GM12873 (cell line): ENCODE measurements at regions not wholly inside any gene's neighbourhood (a gene's known extent, or its start where the extent isn't known, plus 50 kb on each side); places are given as distances from the start of the nearest gene placed in this dataset.

ENCODE experiments used
- TF ChIP-seq, protein P1 (sequence below): IDR thresholded peaks from 2 replicates; pipeline ENCODE4 v1.5.1; 2012; ENCODE audit warnings: low read depth, mild to moderate bottlenecking, moderate library complexity, low read length, control low read depth; ENCODE audit not compliant: insufficient read depth; ENCODE audit errors: missing control alignments

GRCh38 chr10:56298941-56299340 is 62.1 kb downstream of the ZWINT start:
- TF ChIP-seq, protein P1, sequence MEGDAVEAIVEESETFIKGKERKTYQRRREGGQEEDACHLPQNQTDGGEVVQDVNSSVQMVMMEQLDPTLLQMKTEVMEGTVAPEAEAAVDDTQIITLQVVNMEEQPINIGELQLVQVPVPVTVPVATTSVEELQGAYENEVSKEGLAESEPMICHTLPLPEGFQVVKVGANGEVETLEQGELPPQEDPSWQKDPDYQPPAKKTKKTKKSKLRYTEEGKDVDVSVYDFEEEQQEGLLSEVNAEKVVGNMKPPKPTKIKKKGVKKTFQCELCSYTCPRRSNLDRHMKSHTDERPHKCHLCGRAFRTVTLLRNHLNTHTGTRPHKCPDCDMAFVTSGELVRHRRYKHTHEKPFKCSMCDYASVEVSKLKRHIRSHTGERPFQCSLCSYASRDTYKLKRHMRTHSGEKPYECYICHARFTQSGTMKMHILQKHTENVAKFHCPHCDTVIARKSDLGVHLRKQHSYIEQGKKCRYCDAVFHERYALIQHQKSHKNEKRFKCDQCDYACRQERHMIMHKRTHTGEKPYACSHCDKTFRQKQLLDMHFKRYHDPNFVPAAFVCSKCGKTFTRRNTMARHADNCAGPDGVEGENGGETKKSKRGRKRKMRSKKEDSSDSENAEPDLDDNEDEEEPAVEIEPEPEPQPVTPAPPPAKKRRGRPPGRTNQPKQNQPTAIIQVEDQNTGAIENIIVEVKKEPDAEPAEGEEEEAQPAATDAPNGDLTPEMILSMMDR, result no peak

- TF ChIP-seq, protein P1, result no peak
Measured at GRCh38 chr10:56296618-56297017, 64.4 kb downstream of the ZWINT start.

DNA sequence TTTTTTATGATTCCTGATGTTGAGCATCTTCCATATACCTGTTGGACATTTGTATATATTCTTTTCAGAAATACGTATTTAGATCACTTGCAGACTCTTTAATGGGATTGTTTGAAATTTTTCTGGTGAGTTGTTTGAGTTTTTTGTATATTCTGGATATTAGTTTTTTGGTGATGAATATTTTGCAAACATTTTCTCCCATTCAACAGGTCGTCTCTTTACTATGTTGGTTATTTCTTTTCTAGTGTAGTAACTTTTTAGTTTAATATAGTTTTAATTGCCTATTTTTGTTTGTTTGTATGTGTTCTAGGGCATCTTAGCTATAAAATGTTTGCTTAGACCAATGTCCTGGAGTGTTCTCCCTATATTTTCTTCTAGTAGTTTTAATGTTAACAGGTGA is 72.7 kb downstream of the ZWINT start:
- TF ChIP-seq, protein P1, result no peak

DNA sequence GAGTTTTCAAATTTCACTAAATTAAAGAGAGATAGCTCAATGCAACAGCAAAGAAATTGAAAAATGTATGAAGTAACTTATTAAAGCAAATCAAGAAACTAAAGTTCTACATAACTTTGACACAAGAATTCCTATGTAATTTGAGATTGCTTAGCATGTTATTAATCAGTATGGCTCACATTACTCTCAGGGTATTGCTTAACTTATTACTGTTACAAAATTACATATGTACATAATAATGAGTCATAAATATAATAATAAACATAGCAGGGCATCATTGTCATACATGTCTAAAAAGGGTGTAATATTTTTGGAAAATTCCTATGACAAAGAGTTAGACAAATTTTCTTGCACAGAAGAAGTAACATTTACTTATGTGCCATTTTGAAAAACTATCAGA is 75.0 kb downstream of the ZWINT start:
- TF ChIP-seq, protein P1, result no peak

DNA sequence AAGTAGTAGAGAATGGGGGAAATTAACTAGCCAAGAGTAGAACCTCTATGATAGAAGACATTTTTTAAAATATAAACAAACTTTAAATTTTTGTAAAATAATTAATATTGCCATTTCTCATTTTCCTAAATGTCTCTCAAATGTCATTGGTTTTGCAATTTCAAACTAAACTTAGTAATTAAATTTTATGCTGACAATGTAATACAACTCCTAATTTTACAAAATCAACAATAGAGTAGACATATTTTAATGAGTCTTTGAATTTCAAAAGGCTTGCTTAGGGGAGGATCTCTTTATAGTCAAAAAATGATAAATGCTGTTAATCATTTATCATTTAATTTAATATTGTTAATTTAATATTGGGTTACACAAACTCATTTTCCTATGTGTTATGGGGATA is 81.8 kb downstream of the ZWINT start:
- TF ChIP-seq, protein P1, result no peak

- TF ChIP-seq, protein P1, result no peak
Measured at GRCh38 chr10:56269181-56269580, 91.9 kb downstream of the ZWINT start.

GRCh38 chr10:56266120-56266519 is 94.9 kb downstream of the ZWINT start:
- TF ChIP-seq, protein P1, result no peak
